Stimulated activated CD8-positive, alpha-beta memory T cell treated with anti-CD3 and anti-CD28 coated beads, Interleukin-4, amount 100 ng/mL, for 24 hours (primary cell): ENCODE measurements at regions not wholly inside any gene's neighbourhood (a gene's known extent, or its start where the extent isn't known, plus 50 kb on each side); places are given as distances from the start of the nearest gene placed in this dataset.
"Not testable (repeated sequence)": the region's sequence is repeated elsewhere in the genome, so short reads cannot be mapped to it uniquely, and the experiment has no call there.

Experiments used
- DNase-seq: peaks from one replicate; pipeline ENCODE4 v3.0.0-alpha.2; 2020; ENCODE audit warnings: low read depth

DNA sequence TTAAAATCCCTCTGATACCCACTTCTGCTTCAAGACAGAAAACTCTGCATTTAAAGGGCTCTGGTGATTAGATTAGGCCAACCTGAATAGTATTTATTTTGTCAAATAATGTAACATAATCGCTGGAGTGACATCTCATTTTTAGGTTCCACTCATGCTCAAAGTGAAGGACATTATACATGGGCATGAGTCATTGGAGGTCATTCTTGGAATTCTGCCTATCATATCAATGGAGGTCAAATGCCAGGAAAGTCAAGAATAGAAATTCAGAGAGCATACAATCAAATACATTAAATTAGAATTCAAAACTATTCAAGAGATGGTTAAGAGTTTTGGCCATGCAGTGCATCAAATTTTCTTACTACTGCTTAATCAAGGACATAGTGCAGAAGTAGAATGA, 50.8 kb upstream of the PRSS1 start:
- DNase-seq = no peak

DNA sequence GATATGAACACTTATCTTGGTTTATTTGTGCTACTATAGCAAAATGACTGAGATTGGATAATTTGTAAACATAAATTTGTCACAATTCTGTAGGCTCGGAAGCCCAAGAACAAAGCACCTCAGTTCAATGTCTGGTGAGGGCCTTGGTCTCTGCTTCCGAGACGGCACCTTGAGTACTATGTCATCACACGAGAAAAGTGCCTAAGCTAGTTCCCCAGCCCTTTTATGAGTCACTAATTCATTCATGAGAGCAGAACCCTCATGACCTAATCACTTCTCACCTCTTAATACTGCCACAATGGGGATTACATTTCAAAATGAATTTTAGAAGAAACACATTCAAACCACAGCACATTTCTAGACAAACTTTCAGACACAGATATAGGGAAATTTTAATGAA, 52.0 kb upstream of the PRSS1 start:
- DNase-seq = no peak

DNA sequence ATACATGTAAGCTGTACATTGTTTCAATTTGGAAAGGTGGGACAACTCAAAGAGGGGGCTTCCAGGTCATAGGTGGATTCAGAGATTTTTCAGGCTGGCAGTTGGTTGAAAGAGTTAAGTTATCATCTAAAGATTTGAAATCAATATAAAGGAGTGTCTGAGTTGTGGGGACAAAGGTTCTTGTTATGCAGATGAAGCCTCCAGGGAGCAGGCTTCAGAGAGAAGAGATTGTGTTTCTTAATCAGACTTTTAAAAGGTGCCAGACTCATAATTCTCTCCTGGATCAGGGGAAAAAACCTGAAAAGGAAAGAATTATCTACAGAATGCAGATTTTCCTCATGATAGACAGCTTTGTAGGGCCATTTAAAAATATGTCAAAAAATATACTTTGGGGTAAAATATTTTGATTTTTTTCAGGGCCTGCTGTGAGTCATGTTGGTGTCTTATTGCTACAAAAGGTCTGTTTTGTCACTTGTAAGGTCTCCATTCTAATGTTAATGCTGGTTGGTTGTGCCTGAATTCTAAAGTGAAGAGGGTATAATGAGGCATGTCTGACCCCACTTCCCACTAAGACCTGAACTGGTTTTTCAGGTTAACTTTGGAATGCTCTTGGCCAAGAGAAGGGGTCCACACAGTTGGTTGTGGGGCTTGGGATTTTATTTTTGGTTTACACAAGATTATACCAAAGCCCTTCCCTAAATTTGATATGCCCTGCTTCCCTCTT, 52.7 kb upstream of the PRSS1 start:
- no peak for DNase-seq

DNA sequence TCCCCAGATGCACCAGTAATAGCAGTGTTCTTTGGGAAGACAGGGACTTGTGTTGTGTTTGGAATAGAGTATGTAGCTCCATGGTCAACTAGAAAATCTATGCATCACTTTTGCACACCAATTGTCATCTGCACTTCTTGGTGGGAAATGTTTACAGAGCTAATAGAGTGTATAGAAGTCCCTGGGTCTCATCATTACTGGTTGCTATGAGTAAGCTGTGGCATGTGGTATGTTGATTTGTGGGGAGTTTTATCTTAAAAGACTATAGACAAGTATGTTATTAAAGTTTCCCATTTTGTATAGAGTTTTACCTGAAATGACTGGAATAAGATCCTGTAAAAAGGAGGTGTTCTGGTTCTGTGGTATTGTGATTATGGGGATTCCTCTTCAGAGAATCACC, 55.4 kb upstream of the PRSS1 start:
- no peak for DNase-seq

DNA sequence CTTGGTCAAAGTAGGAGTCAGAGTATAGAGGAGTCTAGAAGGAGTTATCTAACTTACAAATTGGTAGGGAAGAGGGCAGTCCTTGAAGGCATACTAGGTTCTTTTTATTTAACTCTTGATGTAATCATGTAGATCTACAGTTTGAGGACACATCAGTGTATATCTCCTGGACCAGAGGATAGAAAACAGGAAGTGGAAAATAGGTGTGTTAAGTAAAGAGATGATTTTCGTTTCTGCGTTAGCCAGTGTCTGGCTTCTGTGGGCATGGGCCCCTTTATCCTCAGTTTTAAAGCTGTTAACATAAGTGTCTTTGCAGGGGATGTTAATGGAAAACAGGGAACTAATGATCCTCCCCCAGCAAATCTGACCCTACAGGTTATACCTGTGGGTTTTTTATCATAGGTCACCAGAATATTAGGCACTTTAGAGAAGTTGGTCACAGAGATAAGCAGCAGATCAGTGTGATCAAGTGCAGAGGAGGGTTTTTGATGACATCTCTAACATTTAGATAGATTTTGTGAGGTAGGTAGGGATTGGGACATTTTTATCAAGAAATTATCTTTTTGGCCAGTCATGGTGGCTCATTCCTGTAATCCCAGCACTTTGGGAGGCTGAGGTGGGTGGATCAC, 58.6 kb upstream of the PRSS1 start:
- DNase-seq = no peak

DNA sequence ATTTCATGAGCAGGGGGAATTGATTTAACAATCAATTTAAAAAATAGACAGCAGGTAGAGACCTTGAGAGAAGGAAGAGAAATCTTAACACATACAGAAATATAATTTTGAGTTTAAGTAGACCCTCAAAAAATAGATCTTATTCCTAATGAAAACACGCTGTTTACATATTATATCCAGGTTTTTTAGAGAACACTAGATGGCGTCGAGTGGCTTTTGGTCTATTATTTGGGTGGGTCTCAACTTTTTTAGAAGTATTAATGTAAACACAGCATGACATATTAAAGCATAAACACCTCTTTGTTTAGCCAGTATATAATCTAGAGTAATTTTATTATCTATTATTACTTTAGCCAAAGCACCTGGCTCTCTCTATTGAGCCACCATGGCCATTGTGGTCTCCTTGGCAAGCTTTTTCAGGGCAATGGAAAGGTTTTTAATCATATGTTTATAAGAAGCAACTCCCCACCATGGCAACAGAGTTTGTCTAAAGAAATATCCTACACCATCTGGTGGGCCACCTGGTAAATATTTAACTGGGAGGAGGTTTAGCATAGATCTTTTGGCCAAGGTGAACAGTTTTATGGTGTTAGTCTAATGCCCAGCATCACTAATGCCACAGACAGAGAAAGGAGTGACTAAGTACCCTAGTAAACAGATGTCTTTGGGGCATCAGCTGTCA, 59.7 kb upstream of the PRSS1 start:
- no peak for DNase-seq

GRCh38 chr7:142685877-142686508, 63.3 kb upstream of the PRSS1 start:
- DNase-seq = no peak

DNA sequence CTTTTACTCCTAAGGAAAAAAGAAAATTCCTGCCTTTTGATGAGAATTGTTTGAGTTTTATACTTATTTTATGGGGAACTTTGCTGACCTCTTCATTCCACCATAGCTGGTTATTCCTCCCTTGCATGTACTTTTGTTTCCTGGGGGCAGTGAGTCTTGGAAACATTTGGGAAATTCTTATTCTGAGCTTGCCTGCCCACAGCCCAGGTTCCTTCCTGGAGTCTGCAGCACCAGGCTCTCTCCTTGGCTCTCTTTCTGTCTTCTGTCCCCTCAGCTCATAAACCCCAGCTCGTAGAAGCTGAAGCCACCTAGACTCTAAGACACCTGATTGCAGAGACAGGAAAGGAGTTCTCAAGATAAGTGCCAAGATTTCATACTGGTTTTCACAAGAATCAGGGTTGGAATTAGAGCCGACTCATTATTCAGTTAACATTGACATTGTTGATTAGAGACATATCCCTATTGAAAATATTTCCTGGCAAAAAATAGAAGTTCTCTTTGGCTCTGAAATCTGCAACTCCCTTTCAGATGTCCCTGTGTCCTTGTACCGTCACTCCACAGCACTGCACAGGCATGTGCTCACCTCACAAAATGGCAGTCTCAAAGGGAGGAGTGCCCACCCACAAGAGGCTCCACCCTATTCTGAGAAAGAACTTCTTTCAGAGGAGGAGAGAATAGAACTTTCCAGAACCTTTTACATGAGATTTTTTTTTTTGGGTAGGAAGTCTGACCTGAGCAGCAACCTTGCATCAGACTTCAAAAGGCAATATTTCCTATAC, 67.8 kb upstream of the PRSS1 start:
- DNase-seq = no peak

GRCh38 chr7:142671506-142671905, 77.8 kb upstream of the PRSS1 start:
- no peak for DNase-seq

DNA sequence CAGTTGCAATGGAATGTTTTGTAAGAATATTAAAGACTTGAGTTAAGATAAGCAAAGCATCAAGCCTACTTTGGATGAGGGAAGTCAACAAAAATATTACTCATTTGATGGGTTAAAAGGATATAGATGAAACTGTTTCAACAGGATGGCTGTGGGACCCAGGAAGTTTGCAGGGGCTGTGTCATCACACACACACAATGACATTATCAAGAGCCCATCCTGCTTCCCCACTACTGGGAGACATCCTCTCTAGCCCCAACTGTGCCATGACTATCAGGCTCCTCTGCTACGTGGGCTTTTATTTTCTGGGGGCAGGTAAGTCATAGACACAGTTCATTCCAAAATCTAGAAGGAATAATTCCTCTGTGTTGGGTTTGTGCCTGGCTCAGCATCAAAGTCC, 78.8 kb upstream of the PRSS1 start:
- no peak for DNase-seq

GRCh38 chr7:142669074-142669654, 80.1 kb upstream of the PRSS1 start:
- DNase-seq = no peak

GRCh38 chr7:142668495-142668894, 80.8 kb upstream of the PRSS1 start:
- DNase-seq = no peak

DNA sequence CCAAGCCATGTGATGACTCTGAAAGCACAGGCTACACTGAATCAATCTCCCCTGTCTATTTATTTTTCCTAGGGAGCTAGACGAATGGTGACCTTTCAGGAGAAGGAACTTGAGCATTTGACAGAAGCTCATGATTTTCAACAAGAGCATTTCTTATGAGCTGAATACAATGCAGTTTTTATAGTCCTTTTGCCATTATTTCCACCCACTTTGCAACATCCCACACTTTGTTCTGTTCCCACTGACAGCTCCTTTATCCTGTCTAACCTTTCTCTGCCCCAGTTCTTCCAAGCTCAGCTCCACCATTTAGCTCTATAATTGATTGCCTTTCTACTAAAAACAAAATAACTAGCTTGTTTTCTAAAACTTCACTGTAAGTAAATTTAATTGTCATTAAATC, 91.9 kb upstream of the PRSS1 start:
- no peak for DNase-seq

GRCh38 chr7:142654398-142654797, 94.9 kb upstream of the PRSS1 start:
- no peak for DNase-seq

DNA sequence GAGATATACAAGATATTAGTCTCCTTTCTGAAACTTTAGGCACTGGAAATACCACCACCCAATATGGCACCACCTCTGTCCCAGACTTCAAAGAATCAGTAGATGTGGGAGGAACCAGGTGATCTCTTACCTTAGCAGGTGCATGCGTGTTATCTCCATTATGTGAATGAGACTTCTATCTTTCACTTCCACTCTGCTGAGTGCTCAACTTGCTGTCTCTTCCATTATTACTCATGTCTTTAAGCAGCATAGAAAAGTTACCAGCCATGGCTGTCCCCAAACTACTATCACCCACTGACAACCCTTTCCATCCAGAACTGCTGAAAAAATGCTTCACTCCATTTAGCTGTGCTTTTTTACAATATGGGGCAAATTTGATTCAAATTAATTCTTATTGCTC, 101.5 kb upstream of the PRSS1 start:
- no peak for DNase-seq

GRCh38 chr7:142646386-142647140, 102.7 kb upstream of the PRSS1 start:
- no peak for DNase-seq

GRCh38 chr7:142645777-142646176, 103.5 kb upstream of the PRSS1 start:
- no peak for DNase-seq

DNA sequence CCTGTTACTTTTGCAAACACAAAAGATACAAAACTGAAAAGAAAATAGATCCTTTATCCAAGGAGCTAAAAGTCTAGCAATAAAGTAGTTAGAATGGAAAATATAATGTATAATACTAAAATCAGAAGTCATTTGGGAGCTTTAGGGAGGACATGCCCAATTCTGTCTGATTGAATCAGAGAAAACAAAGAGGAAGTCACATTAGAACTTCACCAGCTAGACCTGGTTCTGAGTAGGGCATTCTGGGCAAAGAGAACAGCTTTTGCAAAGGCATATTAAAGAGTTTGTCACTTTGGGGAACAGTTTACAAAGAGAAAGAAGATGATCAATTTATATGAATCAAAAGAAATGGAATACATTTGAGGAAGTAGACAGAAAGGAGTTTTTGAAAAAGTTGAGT, 107.0 kb upstream of the PRSS1 start:
- DNase-seq = no peak

DNA sequence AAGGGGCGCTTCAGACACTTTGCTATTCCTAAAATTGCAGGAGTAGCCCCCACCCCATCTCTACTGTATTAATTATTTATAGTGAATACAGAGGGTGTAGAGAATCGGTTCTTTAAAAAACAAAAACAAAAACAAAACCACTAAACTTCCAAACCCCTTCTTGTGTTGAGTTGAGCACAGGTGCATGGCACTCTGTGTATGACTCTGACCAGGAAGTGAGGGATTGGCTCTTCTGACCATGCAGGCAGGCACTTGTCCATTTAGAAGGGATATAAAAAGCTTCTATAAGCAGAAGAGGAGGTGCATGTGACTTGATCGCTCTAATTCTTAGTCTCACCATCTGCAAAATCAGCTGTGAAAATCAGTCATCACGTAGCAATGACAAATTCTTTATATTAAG, 108.0 kb upstream of the PRSS1 start:
- DNase-seq = not testable (repeated sequence)

DNA sequence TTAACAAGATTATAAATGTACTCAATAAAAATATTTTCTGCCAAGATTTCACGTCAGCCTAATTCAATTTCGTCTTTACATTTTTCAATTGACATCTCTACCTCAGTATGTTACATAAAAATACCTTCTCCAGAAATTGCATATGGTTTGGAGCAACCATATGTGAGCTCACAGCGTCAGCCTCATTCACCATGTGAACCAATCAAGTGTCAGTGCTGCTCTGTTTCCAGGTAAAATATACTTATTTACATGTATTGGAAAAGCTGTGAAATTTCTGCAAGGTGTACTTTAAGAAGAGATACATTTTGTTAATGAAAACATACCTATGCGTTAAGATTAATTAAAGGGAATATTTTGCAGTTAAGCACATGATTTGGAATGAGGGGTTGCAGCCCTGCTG, 110.7 kb upstream of the PRSS1 start:
- DNase-seq = no peak

DNA sequence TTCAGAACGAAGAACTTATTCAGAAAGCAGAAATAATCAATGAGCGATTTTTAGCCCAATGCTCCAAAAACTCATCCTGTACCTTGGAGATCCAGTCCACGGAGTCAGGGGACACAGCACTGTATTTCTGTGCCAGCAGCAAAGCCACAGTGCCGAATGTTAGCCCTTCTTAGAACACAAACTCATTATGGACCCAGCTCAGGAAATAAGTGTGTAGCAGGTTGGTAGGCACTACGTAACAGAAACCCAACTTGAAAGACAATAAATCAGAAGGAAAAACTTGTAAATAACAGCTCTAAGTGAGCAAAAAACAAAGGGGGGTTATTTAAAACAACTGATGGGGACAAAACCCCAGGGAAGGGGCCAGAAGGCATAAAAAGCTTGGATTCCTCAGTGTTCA, 112.0 kb upstream of the PRSS1 start:
- no peak for DNase-seq
